ENCODE measurements at regions not wholly inside any gene's neighbourhood (a gene's known extent, or its start where the extent isn't known, plus 50 kb on each side); places are given as distances from the start of the nearest gene placed in this dataset.

DNA sequence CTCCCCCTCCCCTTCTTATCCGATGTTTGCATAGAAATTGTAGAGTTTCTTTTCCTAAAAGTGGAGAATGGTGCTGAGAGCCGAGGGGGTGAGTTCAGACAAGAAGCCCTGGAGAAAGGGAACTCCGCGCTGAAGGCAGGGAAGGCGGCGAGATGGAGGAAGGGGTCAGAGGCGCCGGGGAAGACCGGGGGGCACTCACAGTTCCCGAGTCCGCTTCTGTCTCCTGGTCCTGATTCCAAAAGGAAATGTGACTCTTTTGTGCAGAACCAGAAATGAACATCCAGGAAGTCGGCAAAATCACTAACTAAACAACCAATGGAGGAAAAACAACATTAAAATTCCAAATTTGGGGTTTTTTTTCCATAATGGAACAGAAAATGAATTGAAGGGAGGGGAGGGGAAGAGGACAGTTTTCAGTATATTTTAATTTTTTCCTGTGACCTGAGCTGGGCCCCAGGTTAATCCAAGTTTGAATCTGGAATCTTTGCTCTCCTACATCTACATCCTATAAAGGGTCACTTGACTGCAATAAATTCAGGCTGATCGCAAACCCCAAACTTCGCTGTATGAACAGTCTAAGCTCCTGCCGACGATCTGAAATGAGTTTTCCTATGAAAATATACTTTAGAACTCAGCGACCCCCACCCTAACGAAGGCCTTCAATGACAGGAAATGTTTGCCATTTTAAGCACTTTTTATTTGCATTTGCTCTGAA, 252.3 kb downstream of the C16orf95 start:
- H3K56ac ChIP-seq (ENCODE audit: low read length): peak overlapping the region; percentile 30
- H4K8ac ChIP-seq (ENCODE audit: low read depth, low read length): no peak overlapping the region
- H3K4ac ChIP-seq (ENCODE audit: low read depth, low read length): no peak overlapping the region
- no peak overlapping the region for H3K27ac ChIP-seq (ENCODE audit: low read depth, low read length)
- no peak overlapping the region for H2BK15ac ChIP-seq (replicated peaks; ENCODE audit: low read depth)
- H2BK120ac ChIP-seq (ENCODE audit: low read depth, low read length): no peak overlapping the region
- H3K18ac ChIP-seq (ENCODE audit: low read length): no peak overlapping the region
- no peak overlapping the region for H4K5ac ChIP-seq (ENCODE audit: low read length)
- H3K36me3 ChIP-seq (ENCODE audit: control insufficient read depth, insufficient read depth, low read length): no peaks in the 10 kb centered on the region
- no peak for DNase-seq
- H3K4me2 ChIP-seq (ENCODE audit: low read length): no peak overlapping the region
- H3K4me3 ChIP-seq (ENCODE audit: low read length): no peak overlapping the region
- H3K4me1 ChIP-seq (ENCODE audit: control insufficient read depth, low read depth, low read length): no peaks in the 10 kb centered on the region
- H3K27me3 ChIP-seq (ENCODE audit: insufficient read depth, low read length, poor library complexity): no peaks in the 10 kb centered on the region
- no peak overlapping the region for H3K23ac ChIP-seq (ENCODE audit: low read length)
- H2BK5ac ChIP-seq (ENCODE audit: low read length): no peak overlapping the region
- H2AK5ac ChIP-seq (ENCODE audit: low read length): no peak overlapping the region
- no peaks in the 10 kb centered on the region for H3K79me1 ChIP-seq (ENCODE audit: low read length)
- peak overlapping the region; percentile 11 for H3K9ac ChIP-seq (ENCODE audit: low read length)
- no CpG with 5 or more reads among the region's 18 CpGs for WGBS (ENCODE audit: extremely low coverage, insufficient coverage, low lambda C conversion rate)
- no peaks in the 10 kb centered on the region for H3K79me2 ChIP-seq (ENCODE audit: control insufficient read depth, insufficient read depth, low read length)

DNA sequence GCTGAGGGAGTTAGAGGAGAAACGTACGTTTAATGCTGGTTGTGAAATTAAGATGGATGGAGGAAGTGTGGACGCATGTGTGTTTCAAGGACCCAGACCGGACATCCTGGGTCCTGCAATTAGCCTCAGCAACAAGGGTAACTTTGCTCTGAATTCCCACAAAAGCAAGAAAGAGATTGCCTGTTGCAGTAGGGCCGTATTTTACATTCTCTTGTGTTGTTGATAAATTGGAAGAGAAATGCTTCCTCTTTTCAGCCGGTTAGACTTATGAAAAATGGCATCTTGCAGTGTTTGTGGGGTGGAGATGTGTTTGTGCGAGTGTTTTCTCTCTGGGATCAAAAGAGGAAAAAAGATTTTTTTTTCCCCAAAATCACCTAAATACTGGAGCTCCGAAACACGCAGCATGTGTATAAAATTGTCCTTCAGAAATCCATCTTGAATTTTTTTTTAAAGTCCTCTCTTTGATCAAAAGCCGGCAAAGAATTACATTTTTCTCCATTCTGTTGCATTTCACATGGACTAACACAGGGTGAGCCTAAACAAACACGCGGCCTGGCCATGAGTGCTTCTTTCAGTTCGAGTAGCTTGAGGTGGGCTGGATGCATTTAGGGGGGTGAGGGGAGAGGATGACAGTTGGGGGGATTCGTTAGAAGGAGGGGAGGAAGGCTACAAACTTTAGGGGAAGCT, 251.6 kb downstream of the C16orf95 start:
- Histone ChIP-seq H3K18ac (ENCODE audit: low read length) (no peak overlapping the region), H3K79me1 (ENCODE audit: low read length) (no peaks in the 10 kb centered on the region), H3K56ac (ENCODE audit: low read length) (no peak overlapping the region), H2BK120ac (ENCODE audit: low read depth, low read length) (no peak overlapping the region), H3K79me2 (ENCODE audit: control insufficient read depth, insufficient read depth, low read length) (no peaks in the 10 kb centered on the region), H3K27ac (ENCODE audit: low read depth, low read length) (no peak overlapping the region), H3K4me1 (ENCODE audit: control insufficient read depth, low read depth, low read length) (no peaks in the 10 kb centered on the region), H4K5ac (ENCODE audit: low read length) (peak overlapping the region; percentile 37), H2BK5ac (ENCODE audit: low read length) (no peak overlapping the region), H3K4me3 (ENCODE audit: low read length) (no peak overlapping the region), H2BK15ac (replicated peaks; ENCODE audit: low read depth) (no peak overlapping the region), H3K4ac (ENCODE audit: low read depth, low read length) (no peak overlapping the region), H2AK5ac (ENCODE audit: low read length) (no peak overlapping the region), H3K27me3 (ENCODE audit: insufficient read depth, low read length, poor library complexity) (no peaks in the 10 kb centered on the region), H3K36me3 (ENCODE audit: control insufficient read depth, insufficient read depth, low read length) (no peaks in the 10 kb centered on the region), H3K4me2 (ENCODE audit: low read length) (no peak overlapping the region), H4K8ac (ENCODE audit: low read depth, low read length) (no peak overlapping the region), H3K23ac (ENCODE audit: low read length) (no peak overlapping the region), H3K9ac (ENCODE audit: low read length) (no peak overlapping the region)
- WGBS (ENCODE audit: extremely low coverage, insufficient coverage, low lambda C conversion rate): no CpG with 5 or more reads among the region's 14 CpGs
- no peak for DNase-seq

DNA sequence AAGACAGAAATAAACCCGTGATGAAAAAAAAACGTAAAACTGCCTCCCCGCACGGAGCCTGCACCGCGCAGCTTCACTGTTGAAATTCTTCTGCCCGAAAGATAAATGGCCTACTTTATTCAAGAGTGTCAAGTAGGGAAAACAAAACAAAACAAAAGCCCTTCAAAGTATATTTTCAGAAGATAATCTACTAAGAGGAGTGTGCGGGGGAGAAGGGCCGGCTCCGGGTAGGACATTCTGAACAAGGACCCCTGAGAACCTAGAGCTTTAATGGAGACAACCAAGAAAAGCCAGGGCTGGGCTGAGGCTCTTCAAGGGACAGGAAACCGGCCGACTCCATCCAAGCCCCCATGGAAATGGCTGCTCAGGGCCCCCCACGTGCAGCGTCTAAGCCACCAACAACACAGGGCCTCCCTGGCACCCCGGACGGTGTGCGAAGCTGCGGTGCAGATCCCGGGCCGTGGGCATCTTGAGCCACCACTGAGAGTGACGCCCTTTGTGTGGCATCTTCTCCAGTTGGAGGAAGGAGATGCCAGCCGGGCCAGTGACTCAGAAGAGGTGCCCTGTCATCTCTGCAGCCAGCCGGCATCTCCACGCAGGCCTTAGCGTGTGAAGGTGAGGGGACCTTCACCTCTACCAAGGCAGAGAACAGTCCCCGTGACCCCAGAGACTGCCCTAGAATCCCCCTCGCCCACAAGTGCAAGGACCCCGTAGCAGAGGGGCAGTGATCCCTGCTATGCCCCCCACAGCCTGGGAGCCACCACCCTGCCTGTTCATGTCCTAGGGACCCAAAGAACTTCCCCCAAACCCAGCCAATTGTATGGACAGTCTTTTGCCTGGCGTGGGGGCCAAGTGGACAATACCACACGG, 250.8 kb downstream of the C16orf95 start:
- Histone ChIP-seq H3K23ac (ENCODE audit: low read length) (no peak overlapping the region), H2AK5ac (ENCODE audit: low read length) (no peak overlapping the region), H3K9ac (ENCODE audit: low read length) (no peak overlapping the region), H3K4me2 (ENCODE audit: low read length) (no peak overlapping the region), H3K4me3 (ENCODE audit: low read length) (no peak overlapping the region), H2BK15ac (replicated peaks; ENCODE audit: low read depth) (no peak overlapping the region), H3K79me1 (ENCODE audit: low read length) (no peaks in the 10 kb centered on the region), H3K79me2 (ENCODE audit: control insufficient read depth, insufficient read depth, low read length) (no peaks in the 10 kb centered on the region), H2BK120ac (ENCODE audit: low read depth, low read length) (no peak overlapping the region), H3K4ac (ENCODE audit: low read depth, low read length) (no peak overlapping the region), H3K18ac (ENCODE audit: low read length) (no peak overlapping the region), H3K27ac (ENCODE audit: low read depth, low read length) (no peak overlapping the region), H2BK5ac (ENCODE audit: low read length) (no peak overlapping the region), H4K8ac (ENCODE audit: low read depth, low read length) (no peak overlapping the region), H3K56ac (ENCODE audit: low read length) (no peak overlapping the region), H3K36me3 (ENCODE audit: control insufficient read depth, insufficient read depth, low read length) (no peaks in the 10 kb centered on the region), H4K5ac (ENCODE audit: low read length) (no peak overlapping the region), H3K27me3 (ENCODE audit: insufficient read depth, low read length, poor library complexity) (no peaks in the 10 kb centered on the region), H3K4me1 (ENCODE audit: control insufficient read depth, low read depth, low read length) (no peaks in the 10 kb centered on the region)
- no peak for DNase-seq
- no CpG with 5 or more reads among the region's 30 CpGs for whole genome bisulfite sequencing (ENCODE audit: extremely low coverage, insufficient coverage, low lambda C conversion rate)

DNA sequence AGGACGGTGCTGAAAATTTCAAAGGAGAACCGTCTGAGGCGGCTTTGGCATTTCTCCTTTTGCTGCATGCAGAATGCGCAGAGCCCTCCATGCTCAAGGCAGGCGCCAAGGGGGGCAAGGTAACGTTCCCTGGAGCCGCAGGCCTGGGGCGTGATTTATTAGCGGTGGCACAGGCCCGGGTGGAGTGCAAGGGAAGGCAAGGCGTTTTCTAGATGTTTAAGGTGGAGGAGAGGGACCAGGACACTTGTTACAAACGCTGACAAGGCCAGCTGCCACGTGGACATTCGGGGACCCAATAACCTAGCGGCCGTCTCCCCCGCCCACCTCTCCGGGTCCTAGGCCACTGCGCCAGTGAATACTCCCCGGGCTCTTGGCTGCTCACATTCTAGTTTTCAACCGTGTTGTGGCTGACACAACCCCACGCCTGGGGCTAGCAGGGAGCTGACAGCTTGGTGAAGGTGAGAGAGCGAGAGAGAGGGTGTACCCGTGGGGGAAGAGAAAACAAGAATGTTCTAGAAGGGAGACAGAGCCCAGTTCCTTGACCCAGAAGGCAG, 250.1 kb downstream of the C16orf95 start:
- no peak overlapping the region for H3K18ac ChIP-seq (ENCODE audit: low read length)
- H4K8ac ChIP-seq (ENCODE audit: low read depth, low read length): no peak overlapping the region
- H3K56ac ChIP-seq (ENCODE audit: low read length): no peak overlapping the region
- H3K79me1 ChIP-seq (ENCODE audit: low read length): no peaks in the 10 kb centered on the region
- H2BK5ac ChIP-seq (ENCODE audit: low read length): no peak overlapping the region
- no peak overlapping the region for H3K27ac ChIP-seq (ENCODE audit: low read depth, low read length)
- WGBS (ENCODE audit: extremely low coverage, insufficient coverage, low lambda C conversion rate): no CpG with 5 or more reads among the region's 24 CpGs
- H2BK120ac ChIP-seq (ENCODE audit: low read depth, low read length): no peak overlapping the region
- H2AK5ac ChIP-seq (ENCODE audit: low read length): no peak overlapping the region
- H3K4me3 ChIP-seq (ENCODE audit: low read length): no peak overlapping the region
- no peaks in the 10 kb centered on the region for H3K4me1 ChIP-seq (ENCODE audit: control insufficient read depth, low read depth, low read length)
- H3K9ac ChIP-seq (ENCODE audit: low read length): no peak overlapping the region
- no peak overlapping the region for H4K5ac ChIP-seq (ENCODE audit: low read length)
- H3K4me2 ChIP-seq (ENCODE audit: low read length): no peak overlapping the region
- H3K27me3 ChIP-seq (ENCODE audit: insufficient read depth, low read length, poor library complexity): no peaks in the 10 kb centered on the region
- no peak overlapping the region for H2BK15ac ChIP-seq (replicated peaks; ENCODE audit: low read depth)
- no peak overlapping the region for H3K23ac ChIP-seq (ENCODE audit: low read length)
- no peaks in the 10 kb centered on the region for H3K79me2 ChIP-seq (ENCODE audit: control insufficient read depth, insufficient read depth, low read length)
- no peak overlapping the region for H3K4ac ChIP-seq (ENCODE audit: low read depth, low read length)
- no peak for DNase-seq
- H3K36me3 ChIP-seq (ENCODE audit: control insufficient read depth, insufficient read depth, low read length): no peaks in the 10 kb centered on the region

DNA sequence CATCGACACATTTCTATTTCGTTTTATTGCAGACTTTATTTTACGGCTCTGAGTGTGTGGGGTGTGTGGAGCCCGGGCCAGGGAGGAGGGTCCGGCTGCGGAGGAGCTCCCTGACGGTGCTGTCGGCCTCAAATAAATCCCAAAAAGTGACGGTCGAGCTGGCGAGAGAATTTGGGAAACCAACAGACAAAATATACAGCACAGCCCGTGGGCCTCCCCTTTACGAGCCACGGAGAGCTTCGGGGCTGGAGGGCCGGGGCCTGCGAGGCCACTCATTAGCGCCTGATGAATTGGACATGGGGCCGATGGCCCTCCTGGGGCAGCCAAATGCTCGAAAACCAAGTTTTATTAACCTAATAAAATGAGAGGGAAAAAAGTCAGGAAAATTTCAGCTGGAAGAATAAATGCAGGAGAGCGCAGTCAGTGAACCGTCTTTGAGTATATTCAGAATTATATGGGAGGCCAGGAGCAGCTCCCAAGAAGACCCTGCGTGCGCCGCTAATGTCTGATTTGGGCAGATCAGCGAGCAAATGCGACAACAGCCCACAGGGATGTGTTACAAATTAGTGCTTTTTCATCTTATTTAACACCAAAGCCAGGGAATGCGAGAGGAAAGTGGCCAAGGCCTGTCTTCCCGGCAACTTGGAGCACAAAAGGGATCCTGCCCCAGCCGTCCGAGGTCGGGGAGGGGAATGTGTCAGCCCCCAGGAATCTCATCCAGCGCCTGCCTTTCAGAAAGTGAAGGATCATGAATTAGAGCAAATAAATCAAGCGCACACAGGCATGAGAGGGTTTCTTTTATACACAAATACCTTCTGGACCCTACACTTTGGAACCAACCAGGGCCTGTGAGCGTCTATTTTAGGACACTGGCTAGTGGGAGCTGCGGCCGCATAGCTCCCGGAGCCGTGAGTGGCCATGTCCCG, 249.1 kb downstream of the C16orf95 start:
- no peak overlapping the region for H2BK5ac ChIP-seq (ENCODE audit: low read length)
- H3K36me3 ChIP-seq (ENCODE audit: control insufficient read depth, insufficient read depth, low read length): no peaks in the 10 kb centered on the region
- no peak overlapping the region for H2BK15ac ChIP-seq (replicated peaks; ENCODE audit: low read depth)
- H3K4ac ChIP-seq (ENCODE audit: low read depth, low read length): no peak overlapping the region
- H3K79me2 ChIP-seq (ENCODE audit: control insufficient read depth, insufficient read depth, low read length): no peaks in the 10 kb centered on the region
- no peak overlapping the region for H3K23ac ChIP-seq (ENCODE audit: low read length)
- H2AK5ac ChIP-seq (ENCODE audit: low read length): no peak overlapping the region
- H4K8ac ChIP-seq (ENCODE audit: low read depth, low read length): no peak overlapping the region
- H3K56ac ChIP-seq (ENCODE audit: low read length): no peak overlapping the region
- no peak overlapping the region for H3K9ac ChIP-seq (ENCODE audit: low read length)
- no peaks in the 10 kb centered on the region for H3K79me1 ChIP-seq (ENCODE audit: low read length)
- H3K27ac ChIP-seq (ENCODE audit: low read depth, low read length): no peak overlapping the region
- no peak overlapping the region for H4K5ac ChIP-seq (ENCODE audit: low read length)
- no peak overlapping the region for H2BK120ac ChIP-seq (ENCODE audit: low read depth, low read length)
- H3K18ac ChIP-seq (ENCODE audit: low read length): no peak overlapping the region
- H3K4me3 ChIP-seq (ENCODE audit: low read length): no peak overlapping the region
- no peaks in the 10 kb centered on the region for H3K4me1 ChIP-seq (ENCODE audit: control insufficient read depth, low read depth, low read length)
- no peaks in the 10 kb centered on the region for H3K27me3 ChIP-seq (ENCODE audit: insufficient read depth, low read length, poor library complexity)
- no peak overlapping the region for H3K4me2 ChIP-seq (ENCODE audit: low read length)
- DNase-seq: no peak
- WGBS (ENCODE audit: extremely low coverage, insufficient coverage, low lambda C conversion rate): no CpG with 5 or more reads among the region's 40 CpGs
